MM.1S (cell line): ENCODE measurements at regions not wholly inside any gene's neighbourhood (a gene's known extent, or its start where the extent isn't known, plus 50 kb on each side); places are given as distances from the start of the nearest gene placed in this dataset.

Experiments used
- DNase-seq: peaks from one replicate; pipeline ENCODE4 v3.0.0-alpha.2; 2015
- H2AFZ ChIP-seq: fragments of 300-600 bp; sonication (generic); 2 replicates; pipeline ENCODE4 v1.6.0; 2016; ENCODE audit warnings: antibody characterized with exemption, low read length
- H3F3A ChIP-seq: fragments of 300-600 bp; sonication (generic); 2 replicates; pipeline ENCODE4 v1.6.1; 2016; ENCODE audit warnings: mild to moderate bottlenecking, antibody characterized with exemption, low read length, moderate library complexity, mixed read lengths; ENCODE audit not compliant: insufficient read depth
- H3K27ac ChIP-seq: fragments of 300-600 bp; sonication (generic); 2 replicates; pipeline ENCODE4 v1.5.1; 2016; ENCODE audit warnings: mild to moderate bottlenecking, low read length
- H3K27me3 ChIP-seq: fragments of 300-600 bp; sonication (generic); replicated peaks from 2 replicates; pipeline ENCODE4 v1.6.0; 2016; ENCODE audit warnings: low read length; ENCODE audit not compliant: insufficient read depth
- H3K36me3 ChIP-seq: fragments of 300-600 bp; sonication (generic); replicated peaks from 2 replicates; pipeline ENCODE4 v1.6.1; 2016; ENCODE audit warnings: mild to moderate bottlenecking, low read length, mixed read lengths; ENCODE audit not compliant: insufficient read depth
- H3K4me1 ChIP-seq: fragments of 300-600 bp; sonication (generic); 2 replicates; pipeline ENCODE4 v1.6.1; 2016; ENCODE audit warnings: low read length, mixed read lengths
- H3K4me2 ChIP-seq: fragments of 300-600 bp; sonication (generic); 2 replicates; pipeline ENCODE4 v1.6.0; 2016; ENCODE audit warnings: low read depth, low read length
- H3K4me3 ChIP-seq: fragments of 300-600 bp; sonication (generic); 2 replicates; pipeline ENCODE4 v1.5.1; 2016; ENCODE audit warnings: low read length, mixed read lengths
- H3K79me2 ChIP-seq: fragments of 300-600 bp; sonication (generic); 2 replicates; pipeline ENCODE4 v1.6.1; 2016; ENCODE audit warnings: mixed run types, low read length, mixed read lengths
- H3K9ac ChIP-seq: fragments of 300-600 bp; sonication (generic); 2 replicates; pipeline ENCODE4 v1.6.1; 2016; ENCODE audit warnings: low read length, mixed read lengths
- H3K9me2 ChIP-seq: fragments of 300-600 bp; sonication (generic); replicated peaks from 2 replicates; pipeline ENCODE4 v1.6.1; 2016; ENCODE audit warnings: mild to moderate bottlenecking, low read length, mixed read lengths; ENCODE audit not compliant: insufficient read depth
- H3K9me3 ChIP-seq: fragments of 300-600 bp; sonication (generic); replicated peaks from 2 replicates; pipeline ENCODE4 v1.6.1; 2016; ENCODE audit warnings: mild to moderate bottlenecking, low read length, mixed read lengths; ENCODE audit not compliant: insufficient read depth
- H4K20me1 ChIP-seq: fragments of 300-600 bp; sonication (generic); 2 replicates; pipeline ENCODE4 v1.6.1; 2016; ENCODE audit warnings: mild to moderate bottlenecking, low read length, moderate library complexity, mixed read lengths; ENCODE audit not compliant: insufficient read depth
- CTCF ChIP-seq: fragments of 300-600 bp; sonication (generic); IDR thresholded peaks from 2 replicates; pipeline ENCODE4 v1.5.1; 2016; ENCODE audit warnings: antibody characterized with exemption, low read length, mixed read lengths
- EZH2 ChIP-seq: fragments of 300-600 bp; sonication (generic); optimal IDR thresholded peaks from 2 replicates; pipeline ENCODE3; 2017; ENCODE audit warnings: low read depth, mild to moderate bottlenecking, antibody characterized with exemption, low read length, mixed read lengths
- EZH2phosphoT487 ChIP-seq: fragments of 300-600 bp; sonication (generic); IDR thresholded peaks from 2 replicates; pipeline ENCODE4 v1.6.1; 2018; ENCODE audit warnings: antibody characterized with exemption, low read length

GRCh38 chr1:94335447-94335846 is 82.7 kb upstream of the ABCD3 start:
- no peak overlapping the region for H3K4me3 ChIP-seq

GRCh38 chr1:94334764-94335163 is 83.4 kb upstream of the ABCD3 start:
- Histone ChIP-seq H3K79me2 (no peaks in the 10 kb centered on the region), H3K9me2 (no peaks in the 10 kb centered on the region), H3K9ac (no peak overlapping the region), H3K4me2 (no peak overlapping the region), H2AFZ (no peak overlapping the region), H3F3A (no peaks in the 10 kb centered on the region), H3K4me3 (no peak overlapping the region), H3K27ac (no peak overlapping the region), H3K4me1 (no peaks in the 10 kb centered on the region), H3K27me3 (no peaks in the 10 kb centered on the region), H3K9me3 (no peaks in the 10 kb centered on the region), H3K36me3 (no peaks in the 10 kb centered on the region), H4K20me1 (no peaks in the 10 kb centered on the region)
- TF ChIP-seq EZH2phosphoT487 (no peak), EZH2 (no peak)
- DNase-seq: no peak

More at GRCh38 chr1:94335447-94335846, 82.7 kb upstream of the ABCD3 start:
- no peaks in the 10 kb centered on the region for H4K20me1 ChIP-seq
- H3K27me3 ChIP-seq: no peaks in the 10 kb centered on the region
- H3K36me3 ChIP-seq: no peaks in the 10 kb centered on the region
- H3K4me1 ChIP-seq: no peaks in the 10 kb centered on the region
- no peaks in the 10 kb centered on the region for H3F3A ChIP-seq
- no peaks in the 10 kb centered on the region for H3K9me2 ChIP-seq
- H3K9me3 ChIP-seq: no peaks in the 10 kb centered on the region
- no peak overlapping the region for H3K4me2 ChIP-seq
- H2AFZ ChIP-seq: no peak overlapping the region
- no peak overlapping the region for H3K9ac ChIP-seq
- DNase-seq: no peak
- H3K27ac ChIP-seq: no peak overlapping the region
- TF ChIP-seq EZH2phosphoT487 (no peak), CTCF (no peak), EZH2 (no peak)
- no peaks in the 10 kb centered on the region for H3K79me2 ChIP-seq

- H3K4me2 ChIP-seq: no peak overlapping the region
- H3F3A ChIP-seq: no peaks in the 10 kb centered on the region
- no peak overlapping the region for H2AFZ ChIP-seq
- no peak overlapping the region for H3K4me3 ChIP-seq
- TF ChIP-seq EZH2: no peak
- no peak for TF ChIP-seq EZH2phosphoT487
- no peak for TF ChIP-seq CTCF
- H3K79me2 ChIP-seq: no peaks in the 10 kb centered on the region
- H3K27ac ChIP-seq: no peak overlapping the region
- H3K9me2 ChIP-seq: no peaks in the 10 kb centered on the region
- no peak for DNase-seq
- H3K9me3 ChIP-seq: no peaks in the 10 kb centered on the region
- no peaks in the 10 kb centered on the region for H3K36me3 ChIP-seq
- no peaks in the 10 kb centered on the region for H4K20me1 ChIP-seq
- H3K4me1 ChIP-seq: no peaks in the 10 kb centered on the region
- no peaks in the 10 kb centered on the region for H3K27me3 ChIP-seq
- H3K9ac ChIP-seq: no peak overlapping the region
Measured at GRCh38 chr1:94332952-94333351, 85.2 kb upstream of the ABCD3 start.

GRCh38 chr1:94332516-94332915 is 85.7 kb upstream of the ABCD3 start:
- no peak overlapping the region for H2AFZ ChIP-seq
- H3K9me2 ChIP-seq: no peaks in the 10 kb centered on the region
- TF ChIP-seq EZH2phosphoT487 (no peak), EZH2 (no peak), CTCF (no peak)
- DNase-seq: no peak
- no peaks in the 10 kb centered on the region for H3K36me3 ChIP-seq
- no peaks in the 10 kb centered on the region for H3K79me2 ChIP-seq
- no peak overlapping the region for H3K4me2 ChIP-seq
- no peaks in the 10 kb centered on the region for H3F3A ChIP-seq
- no peak overlapping the region for H3K27ac ChIP-seq
- no peaks in the 10 kb centered on the region for H3K9me3 ChIP-seq
- no peaks in the 10 kb centered on the region for H4K20me1 ChIP-seq
- H3K27me3 ChIP-seq: no peaks in the 10 kb centered on the region
- H3K4me1 ChIP-seq: no peaks in the 10 kb centered on the region
- no peak overlapping the region for H3K4me3 ChIP-seq
- no peak overlapping the region for H3K9ac ChIP-seq
